Activated B cell treated with CpG ODN at 0.5 μM for 24 hours (primary cell): ENCODE measurements at regions not wholly inside any gene's neighbourhood (a gene's known extent, or its start where the extent isn't known, plus 50 kb on each side); places are given as distances from the start of the nearest gene placed in this dataset.
"Not testable (repeated sequence)": the region's sequence is repeated elsewhere in the genome, so short reads cannot be mapped to it uniquely, and the experiment has no call there.

ENCODE experiments used
- ATAC-seq: fragments of 200-7000 bp; cut with Tn5 transposase; one replicate; pipeline ENCODE4 v1.10.0; 2021; ENCODE audit warnings: low read depth, mild to moderate bottlenecking, moderate library complexity
- CTCF ChIA-PET: fragments of 350-600 bp; sonication (Branson Sonifier 250); formaldehyde crosslinking; loops from one replicate; lab custom pipeline; 2021; ENCODE audit warnings: antibody characterized with exemption; lab: Charles Lee
- POLR2A ChIA-PET: fragments of 350-600 bp; sonication (Branson Sonifier 250); formaldehyde crosslinking; loops from one replicate; lab custom pipeline; 2021; ENCODE audit warnings: antibody characterized with exemption; lab: Charles Lee
- DNase-seq: peaks from one replicate; pipeline ENCODE4 v3.0.0; 2022
- H3K27ac Mint-ChIP-seq: one replicate; pipeline ENCODE4 v1.8.0; 2020; ENCODE audit warnings: mixed read lengths
- H3K27me3 Mint-ChIP-seq: one replicate; pipeline ENCODE4 v1.8.0; 2021; ENCODE audit warnings: mixed read lengths
- H3K36me3 Mint-ChIP-seq: one replicate; pipeline ENCODE4 v1.8.0; 2021; ENCODE audit warnings: low read depth, mixed read lengths
- H3K4me1 Mint-ChIP-seq: one replicate; pipeline ENCODE4 v1.8.0; 2021; ENCODE audit warnings: mixed read lengths
- H3K4me3 Mint-ChIP-seq: one replicate; pipeline ENCODE4 v1.8.0; 2020; ENCODE audit warnings: mild to moderate bottlenecking, mixed read lengths
- H3K9me3 Mint-ChIP-seq: one replicate; pipeline ENCODE4 v1.8.0; 2020; ENCODE audit warnings: mixed read lengths
- intact Hi-C: fragments of 100-400 bp; cut with micrococcal nuclease; formaldehyde crosslinking; loops from one replicate; pipeline ENCODE4 v1.15.1; 2024
- TF ChIP-seq, protein P1 (sequence below): fragments of 200-600 bp; IDR thresholded peaks from one replicate; pipeline ENCODE4 v1.8.0; 2022; ENCODE audit warnings: antibody characterized with exemption, mild to moderate bottlenecking

DNA sequence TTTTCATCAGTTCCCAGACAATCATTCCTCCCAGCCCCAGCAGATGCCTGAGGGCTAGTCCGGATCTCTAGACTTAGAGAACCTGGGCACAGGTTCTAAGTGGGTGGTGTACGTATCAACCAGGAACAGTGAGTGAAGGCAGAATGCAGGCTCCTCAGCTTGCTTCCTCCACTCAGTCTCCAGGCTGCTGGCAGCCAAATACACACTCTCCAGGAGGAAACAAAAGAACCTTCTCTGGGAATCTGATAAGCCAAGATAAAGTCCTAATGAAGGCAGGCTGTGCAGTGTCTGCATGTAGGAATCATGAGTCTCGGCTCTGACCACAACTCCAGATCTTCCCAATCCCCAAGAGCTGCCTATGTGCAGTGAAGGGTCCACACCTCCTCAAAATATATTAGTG is 245.7 kb downstream of the SP3 start:
- H3K36me3 Mint-ChIP-seq = no peaks in the 10 kb centered on the region
- intact Hi-C loops = no loop called here
- ChIA-PET POLR2A (interaction anchor here (0.6 kb wide), 1 partner anchor 47 kb away, joined by 4 read pairs; no protein-coding TSS in a partner anchor), CTCF (no interaction called here)
- H3K9me3 Mint-ChIP-seq = no peaks in the 10 kb centered on the region
- ATAC-seq = no peak
- no peaks in the 10 kb centered on the region for H3K4me1 Mint-ChIP-seq
- TF ChIP-seq, protein P1, sequence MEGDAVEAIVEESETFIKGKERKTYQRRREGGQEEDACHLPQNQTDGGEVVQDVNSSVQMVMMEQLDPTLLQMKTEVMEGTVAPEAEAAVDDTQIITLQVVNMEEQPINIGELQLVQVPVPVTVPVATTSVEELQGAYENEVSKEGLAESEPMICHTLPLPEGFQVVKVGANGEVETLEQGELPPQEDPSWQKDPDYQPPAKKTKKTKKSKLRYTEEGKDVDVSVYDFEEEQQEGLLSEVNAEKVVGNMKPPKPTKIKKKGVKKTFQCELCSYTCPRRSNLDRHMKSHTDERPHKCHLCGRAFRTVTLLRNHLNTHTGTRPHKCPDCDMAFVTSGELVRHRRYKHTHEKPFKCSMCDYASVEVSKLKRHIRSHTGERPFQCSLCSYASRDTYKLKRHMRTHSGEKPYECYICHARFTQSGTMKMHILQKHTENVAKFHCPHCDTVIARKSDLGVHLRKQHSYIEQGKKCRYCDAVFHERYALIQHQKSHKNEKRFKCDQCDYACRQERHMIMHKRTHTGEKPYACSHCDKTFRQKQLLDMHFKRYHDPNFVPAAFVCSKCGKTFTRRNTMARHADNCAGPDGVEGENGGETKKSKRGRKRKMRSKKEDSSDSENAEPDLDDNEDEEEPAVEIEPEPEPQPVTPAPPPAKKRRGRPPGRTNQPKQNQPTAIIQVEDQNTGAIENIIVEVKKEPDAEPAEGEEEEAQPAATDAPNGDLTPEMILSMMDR = no peak
- H3K27ac Mint-ChIP-seq = no peak overlapping the region
- peaks cover 49% of the 10 kb centered on the region for H3K27me3 Mint-ChIP-seq
- no peak for DNase-seq
- H3K4me3 Mint-ChIP-seq = no peak overlapping the region

DNA sequence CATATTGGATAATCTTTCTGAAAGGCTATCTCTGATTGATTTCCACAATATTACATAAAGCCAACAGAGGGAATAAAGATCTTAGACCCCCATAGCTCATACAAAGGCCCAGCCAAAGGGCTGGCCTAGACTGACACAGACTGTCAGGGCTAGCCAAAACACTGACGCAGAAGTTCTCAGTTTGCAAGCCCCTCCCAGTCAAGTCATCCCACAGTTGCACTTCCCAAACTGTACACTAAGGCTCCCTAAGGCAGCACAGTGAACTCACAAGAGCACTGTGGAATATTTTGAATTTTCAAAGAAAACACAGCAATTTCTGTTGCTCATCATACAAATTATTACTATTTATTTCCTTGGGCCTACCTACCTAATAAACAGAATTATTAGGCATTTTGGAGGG is 244.9 kb downstream of the SP3 start:
- H3K4me1 Mint-ChIP-seq = no peaks in the 10 kb centered on the region
- peaks cover 49% of the 10 kb centered on the region for H3K27me3 Mint-ChIP-seq
- no peak for DNase-seq
- H3K9me3 Mint-ChIP-seq = no peaks in the 10 kb centered on the region
- intact Hi-C loops = no loop called here
- POLR2A ChIA-PET = no interaction called here
- H3K4me3 Mint-ChIP-seq = no peak overlapping the region
- H3K27ac Mint-ChIP-seq = no peak overlapping the region
- no peak for ATAC-seq
- CTCF ChIA-PET = no interaction called here
- no peaks in the 10 kb centered on the region for H3K36me3 Mint-ChIP-seq
- TF ChIP-seq, protein P1 = no peak

DNA sequence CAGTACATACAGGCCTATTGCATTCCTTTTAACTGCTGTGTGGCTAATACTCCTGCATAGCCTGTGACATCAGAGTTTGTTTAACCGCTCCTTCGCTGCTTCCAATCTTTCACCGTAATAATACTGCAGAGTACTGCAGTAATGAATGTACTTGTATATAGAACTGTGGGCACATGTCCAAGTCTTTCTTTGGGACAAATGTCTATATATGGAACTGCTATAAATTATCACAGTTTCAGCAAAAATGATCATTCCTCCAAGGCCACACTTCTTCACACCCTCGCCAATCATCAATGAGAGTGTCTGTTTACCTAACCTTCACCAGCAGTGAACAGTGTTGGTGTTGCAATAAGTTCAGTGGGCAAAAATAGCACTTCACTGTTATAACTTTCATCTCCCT is 230.4 kb downstream of the SP3 start:
- no peaks in the 10 kb centered on the region for H3K4me1 Mint-ChIP-seq
- peaks cover 4% of the 10 kb centered on the region for H3K27me3 Mint-ChIP-seq
- H3K36me3 Mint-ChIP-seq = no peaks in the 10 kb centered on the region
- CTCF ChIA-PET = no interaction called here
- DNase-seq (no peak), ATAC-seq (no peak)
- peaks cover 3% of the 10 kb centered on the region for H3K9me3 Mint-ChIP-seq
- no peak overlapping the region for H3K27ac Mint-ChIP-seq
- H3K4me3 Mint-ChIP-seq = no peak overlapping the region
- intact Hi-C loops = no loop called here
- POLR2A ChIA-PET = no interaction called here
- TF ChIP-seq, protein P1 = no peak

DNA sequence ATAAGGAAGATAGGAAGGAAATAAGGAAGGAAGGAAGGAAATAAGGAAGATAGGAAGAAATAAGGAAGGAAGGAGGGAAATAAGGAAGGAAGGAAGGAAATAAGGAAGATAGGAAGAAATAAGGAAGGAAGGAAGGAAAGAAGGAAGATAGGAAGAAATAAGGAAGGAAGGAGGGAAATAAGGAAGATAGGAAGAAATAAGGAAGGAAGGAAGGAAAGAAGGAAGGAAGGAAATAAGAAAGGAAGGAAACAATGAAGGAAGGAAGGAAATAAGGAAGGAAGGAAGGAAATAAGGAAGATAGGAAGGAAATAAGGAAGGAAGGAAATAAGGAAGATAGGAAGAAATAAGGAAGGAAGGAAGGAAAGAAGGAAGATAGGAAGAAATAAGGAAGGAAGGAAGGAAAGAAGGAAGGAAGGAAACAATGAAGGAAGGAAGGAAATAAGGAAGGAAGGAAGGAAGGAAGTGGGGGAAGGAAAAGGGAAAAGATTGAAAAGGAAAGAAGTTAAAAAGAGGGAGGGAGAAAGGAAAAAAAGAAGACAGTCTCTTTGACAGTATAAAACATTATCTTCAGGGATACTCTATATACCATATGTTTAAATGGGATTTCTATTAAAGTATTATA is 227.1 kb downstream of the SP3 start:
- CTCF ChIA-PET = not testable (repeated sequence)

DNA sequence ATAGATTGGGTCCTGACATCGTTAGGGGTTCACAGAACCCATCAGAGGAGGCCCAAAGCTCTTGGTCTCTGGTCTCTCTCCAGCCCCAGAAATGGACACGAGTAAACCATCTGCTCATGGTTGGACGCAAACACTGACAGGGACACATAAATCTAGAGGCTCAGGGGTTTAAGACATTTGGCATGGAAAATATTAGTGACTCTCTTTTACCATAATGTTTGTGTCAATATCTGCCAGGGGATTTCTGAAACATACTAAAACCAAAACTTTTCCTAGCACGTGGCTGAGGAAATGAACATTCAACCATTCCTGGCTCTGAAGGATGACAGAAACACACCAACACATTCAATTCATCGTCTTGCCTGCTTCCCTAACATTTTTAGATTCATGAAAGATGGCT is 226.2 kb downstream of the SP3 start:
- no peaks in the 10 kb centered on the region for H3K36me3 Mint-ChIP-seq
- no peak overlapping the region for H3K4me3 Mint-ChIP-seq
- peaks cover 14% of the 10 kb centered on the region for H3K27me3 Mint-ChIP-seq
- no peak for DNase-seq
- TF ChIP-seq, protein P1 = no peak
- ChIA-PET POLR2A (no interaction called here), CTCF (no interaction called here)
- peaks cover 3% of the 10 kb centered on the region for H3K9me3 Mint-ChIP-seq
- intact Hi-C loops = no loop called here
- no peak overlapping the region for H3K27ac Mint-ChIP-seq
- H3K4me1 Mint-ChIP-seq = no peaks in the 10 kb centered on the region
- ATAC-seq = no peak

More for the DNA sequence above, 227.1 kb downstream of the SP3 start:
- DNase-seq, POLR2A ChIA-PET, H3K27ac Mint-ChIP-seq, intact Hi-C loops, H3K36me3 Mint-ChIP-seq, H3K4me1 Mint-ChIP-seq, H3K4me3 Mint-ChIP-seq, H3K9me3 Mint-ChIP-seq, ATAC-seq: not testable (repeated sequence)
- peaks cover 10% of the 10 kb centered on the region for H3K27me3 Mint-ChIP-seq

DNA sequence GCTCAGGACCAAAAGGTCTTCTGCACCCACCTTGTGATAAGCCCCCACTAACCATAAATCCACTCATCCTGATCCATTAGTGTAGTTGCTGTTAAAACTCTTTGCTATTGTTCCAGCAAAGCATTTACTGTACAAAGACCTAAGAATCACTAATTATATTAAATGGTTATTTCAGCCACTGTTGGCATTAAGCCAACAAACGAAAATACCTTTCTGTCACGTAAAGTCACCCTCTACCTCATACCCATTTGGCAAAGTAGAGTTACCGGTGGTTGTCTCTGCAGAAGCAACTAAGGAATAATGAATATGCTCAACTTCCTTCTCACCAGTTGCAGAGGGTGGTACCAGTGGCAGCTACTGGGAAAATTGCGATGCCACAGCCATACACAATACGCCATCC is 224.5 kb downstream of the SP3 start:
- DNase-seq (no peak), ATAC-seq (no peak)
- TF ChIP-seq, protein P1 = no peak
- intact Hi-C loops = no loop called here
- Mint-ChIP-seq H3K27me3 (peaks cover 13% of the 10 kb centered on the region), H3K9me3 (peaks cover 3% of the 10 kb centered on the region), H3K27ac (no peak overlapping the region), H3K4me1 (no peaks in the 10 kb centered on the region), H3K4me3 (no peak overlapping the region), H3K36me3 (no peaks in the 10 kb centered on the region)
- ChIA-PET POLR2A (no interaction called here), CTCF (no interaction called here)
